ENCODE measurements at regions not wholly inside any gene's neighbourhood (a gene's known extent, or its start where the extent isn't known, plus 50 kb on each side); places are given as distances from the start of the nearest gene placed in this dataset.
"Not testable (repeated sequence)": the region's sequence is repeated elsewhere in the genome, so short reads cannot be mapped to it uniquely, and the experiment has no call there.

GRCh38 chr14:92223025-92223424 lies 99.9 kb upstream of the SLC24A4 start:
- Mint-ChIP-seq H3K36me3 (ENCODE audit: low read depth) (no peaks in the 10 kb centered on the region), H3K4me3 (no peak overlapping the region), H3K9me3 (no peaks in the 10 kb centered on the region), H3K27me3 (no peaks in the 10 kb centered on the region), H3K27ac (no peak overlapping the region), H3K4me1 (ENCODE audit: low read depth) (no peaks in the 10 kb centered on the region)
- DNase-seq, result no peak

GRCh38 chr14:92224358-92224954 lies 98.5 kb upstream of the SLC24A4 start:
- no peaks in the 10 kb centered on the region for H3K4me1 Mint-ChIP-seq (ENCODE audit: low read depth)
- no peak overlapping the region for H3K27ac Mint-ChIP-seq
- DNase-seq, result no peak
- peaks cover 4% of the 10 kb centered on the region for H3K27me3 Mint-ChIP-seq
- no peaks in the 10 kb centered on the region for H3K9me3 Mint-ChIP-seq
- no peak overlapping the region for H3K4me3 Mint-ChIP-seq
- H3K36me3 Mint-ChIP-seq (ENCODE audit: low read depth), result no peaks in the 10 kb centered on the region

GRCh38 chr14:92225731-92226130 lies 97.2 kb upstream of the SLC24A4 start:
- H3K9me3 Mint-ChIP-seq, result no peaks in the 10 kb centered on the region
- H3K27me3 Mint-ChIP-seq, result peaks cover 6% of the 10 kb centered on the region
- H3K4me1 Mint-ChIP-seq (ENCODE audit: low read depth), result no peaks in the 10 kb centered on the region
- no peak overlapping the region for H3K4me3 Mint-ChIP-seq
- no peaks in the 10 kb centered on the region for H3K36me3 Mint-ChIP-seq (ENCODE audit: low read depth)
- no peak overlapping the region for H3K27ac Mint-ChIP-seq
- DNase-seq, result no peak

GRCh38 chr14:92226166-92226565 lies 96.8 kb upstream of the SLC24A4 start:
- DNase-seq; H3K36me3 Mint-ChIP-seq (ENCODE audit: low read depth); H3K27ac Mint-ChIP-seq; H3K9me3 Mint-ChIP-seq; H3K4me1 Mint-ChIP-seq (ENCODE audit: low read depth); H3K4me3 Mint-ChIP-seq: not testable (repeated sequence)
- H3K27me3 Mint-ChIP-seq, result peaks cover 11% of the 10 kb centered on the region

GRCh38 chr14:92236243-92236900 lies 86.6 kb upstream of the SLC24A4 start:
- Mint-ChIP-seq H3K36me3 (ENCODE audit: low read depth) (no peaks in the 10 kb centered on the region), H3K9me3 (peaks cover 7% of the 10 kb centered on the region), H3K27ac (no peak overlapping the region), H3K4me3 (no peak overlapping the region), H3K4me1 (ENCODE audit: low read depth) (no peaks in the 10 kb centered on the region), H3K27me3 (peaks cover 34% of the 10 kb centered on the region)
- no peak for DNase-seq

GRCh38 chr14:92240658-92241057 lies 82.3 kb upstream of the SLC24A4 start:
- H3K4me1 Mint-ChIP-seq (ENCODE audit: low read depth), result no peaks in the 10 kb centered on the region
- H3K27me3 Mint-ChIP-seq, result peaks cover 9% of the 10 kb centered on the region
- no peak for DNase-seq
- no peak overlapping the region for H3K4me3 Mint-ChIP-seq
- H3K9me3 Mint-ChIP-seq, result peaks cover 24% of the 10 kb centered on the region
- peaks cover 5% of the 10 kb centered on the region for H3K36me3 Mint-ChIP-seq (ENCODE audit: low read depth)
- no peak overlapping the region for H3K27ac Mint-ChIP-seq

GRCh38 chr14:92241966-92242595 lies 80.9 kb upstream of the SLC24A4 start:
- Mint-ChIP-seq H3K9me3 (peaks cover 32% of the 10 kb centered on the region), H3K36me3 (ENCODE audit: low read depth) (peaks cover 5% of the 10 kb centered on the region), H3K4me3 (no peak overlapping the region), H3K4me1 (ENCODE audit: low read depth) (peaks cover 3% of the 10 kb centered on the region), H3K27me3 (peaks cover 3% of the 10 kb centered on the region), H3K27ac (no peak overlapping the region)
- no peak for DNase-seq

GRCh38 chr14:92244805-92245204 lies 78.2 kb upstream of the SLC24A4 start:
- Mint-ChIP-seq H3K4me1 (ENCODE audit: low read depth) (peaks cover 3% of the 10 kb centered on the region), H3K36me3 (ENCODE audit: low read depth) (peaks cover 5% of the 10 kb centered on the region), H3K9me3 (peaks cover 32% of the 10 kb centered on the region), H3K27ac (no peak overlapping the region), H3K27me3 (peaks cover 7% of the 10 kb centered on the region), H3K4me3 (no peak overlapping the region)
- DNase-seq, result no peak

- peaks cover 5% of the 10 kb centered on the region for H3K36me3 Mint-ChIP-seq (ENCODE audit: low read depth)
- H3K27me3 Mint-ChIP-seq, result peaks cover 20% of the 10 kb centered on the region
- H3K4me3 Mint-ChIP-seq, result no peak overlapping the region
- DNase-seq, result no peak
- H3K27ac Mint-ChIP-seq, result no peak overlapping the region
- H3K9me3 Mint-ChIP-seq, result peaks cover 32% of the 10 kb centered on the region
- H3K4me1 Mint-ChIP-seq (ENCODE audit: low read depth), result peaks cover 3% of the 10 kb centered on the region
These were observed 75.6 kb upstream of the SLC24A4 start for GRCh38 chr14:92247341-92247740.

- no peak overlapping the region for H3K4me3 Mint-ChIP-seq
These were observed 75.0 kb upstream of the SLC24A4 start for GRCh38 chr14:92247947-92248346.

GRCh38 chr14:92248696-92249095 lies 74.3 kb upstream of the SLC24A4 start:
- Mint-ChIP-seq H3K4me3 (no peak overlapping the region), H3K27ac (no peak overlapping the region), H3K36me3 (ENCODE audit: low read depth) (peaks cover 5% of the 10 kb centered on the region), H3K9me3 (peaks cover 27% of the 10 kb centered on the region), H3K4me1 (ENCODE audit: low read depth) (peaks cover 3% of the 10 kb centered on the region), H3K27me3 (peaks cover 34% of the 10 kb centered on the region)
- no peak for DNase-seq

More at GRCh38 chr14:92247947-92248346, 75.0 kb upstream of the SLC24A4 start:
- Mint-ChIP-seq H3K27me3 (peaks cover 26% of the 10 kb centered on the region), H3K4me1 (ENCODE audit: low read depth) (peaks cover 3% of the 10 kb centered on the region), H3K9me3 (peaks cover 31% of the 10 kb centered on the region), H3K27ac (no peak overlapping the region), H3K36me3 (ENCODE audit: low read depth) (peaks cover 5% of the 10 kb centered on the region)
- no peak for DNase-seq

- not testable (repeated sequence) for H3K36me3 Mint-ChIP-seq (ENCODE audit: low read depth); DNase-seq; H3K27ac Mint-ChIP-seq; H3K4me3 Mint-ChIP-seq; H3K4me1 Mint-ChIP-seq (ENCODE audit: low read depth)
- H3K9me3 Mint-ChIP-seq, result peaks cover 11% of the 10 kb centered on the region
- H3K27me3 Mint-ChIP-seq, result peaks cover 50% of the 10 kb centered on the region
These were observed 72.6 kb upstream of the SLC24A4 start for GRCh38 chr14:92250366-92250765.

GRCh38 chr14:92252323-92252722 lies 70.6 kb upstream of the SLC24A4 start:
- Mint-ChIP-seq H3K27me3 (peaks cover 67% of the 10 kb centered on the region), H3K27ac (no peak overlapping the region), H3K9me3 (no peaks in the 10 kb centered on the region), H3K4me1 (ENCODE audit: low read depth) (peaks cover 4% of the 10 kb centered on the region), H3K4me3 (no peak overlapping the region), H3K36me3 (ENCODE audit: low read depth) (no peaks in the 10 kb centered on the region)
- DNase-seq, result no peak

GRCh38 chr14:92253381-92253894 lies 69.5 kb upstream of the SLC24A4 start:
- Mint-ChIP-seq H3K36me3 (ENCODE audit: low read depth) (no peaks in the 10 kb centered on the region), H3K27me3 (peaks cover 69% of the 10 kb centered on the region), H3K4me1 (ENCODE audit: low read depth) (peaks cover 4% of the 10 kb centered on the region), H3K4me3 (no peak overlapping the region), H3K27ac (no peak overlapping the region), H3K9me3 (no peaks in the 10 kb centered on the region)
- DNase-seq, result no peak

GRCh38 chr14:92254786-92255185 lies 68.2 kb upstream of the SLC24A4 start:
- no peaks in the 10 kb centered on the region for H3K36me3 Mint-ChIP-seq (ENCODE audit: low read depth)
- H3K27me3 Mint-ChIP-seq, result peaks cover 65% of the 10 kb centered on the region
- no peak overlapping the region for H3K27ac Mint-ChIP-seq
- H3K4me3 Mint-ChIP-seq, result no peak overlapping the region
- no peaks in the 10 kb centered on the region for H3K9me3 Mint-ChIP-seq
- DNase-seq, result no peak
- peaks cover 11% of the 10 kb centered on the region for H3K4me1 Mint-ChIP-seq (ENCODE audit: low read depth)

Data from activated T-cell treated with anti-CD3 and anti-CD28 coated beads, Interleukin-2, amount 50 U/mL, for 24 hours (primary cell).